ENCODE measurements at regions not wholly inside any gene's neighbourhood (a gene's known extent, or its start where the extent isn't known, plus 50 kb on each side); places are given as distances from the start of the nearest gene placed in this dataset.

DNA sequence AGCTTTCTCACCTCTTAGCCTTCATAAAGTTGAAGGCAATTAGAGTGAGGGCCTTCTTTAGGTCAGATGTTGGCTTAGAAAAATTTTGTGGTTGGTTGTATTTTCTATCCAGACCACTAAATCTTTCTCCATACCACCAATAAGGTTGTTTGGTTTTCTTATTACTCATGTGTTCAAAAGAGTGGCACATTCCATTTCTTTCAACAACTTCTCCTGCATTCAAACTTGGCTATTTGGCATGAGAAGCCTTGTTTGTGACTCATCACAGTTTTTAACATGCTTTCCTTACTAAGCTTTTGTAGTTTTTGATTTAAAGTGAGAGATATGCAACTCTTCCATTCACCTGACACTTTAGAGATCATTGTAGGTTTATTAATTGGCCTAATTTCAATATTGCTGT, 949.6 kb downstream of the TBC1D32 start:
- H3K4me1 ChIP-seq (replicated peaks in 1 of 4; ENCODE audit: control insufficient read depth in 3 of 4, insufficient read depth in 4 of 4, low read length in 3 of 4) = no peaks in the 10 kb centered on the region
- H3K36me3 ChIP-seq (ENCODE audit: control insufficient read depth in 2 of 4, insufficient read depth in 4 of 4, low read length in 3 of 4) = no peaks in the 10 kb centered on the region
- FAIRE-seq (no peak), DNase-seq (ENCODE audit: low read depth in 1 of 2, low spot score in 2 of 2) (no peak)
- H2BK20ac ChIP-seq (ENCODE audit: low read length) = no peak overlapping the region
- no peak overlapping the region for H3K23ac ChIP-seq (ENCODE audit: insufficient read length)
- H2AFZ ChIP-seq (ENCODE audit: low read length) = no peak overlapping the region
- H4K8ac ChIP-seq (ENCODE audit: extremely low read depth, insufficient read depth, low read length) = no peak overlapping the region
- TF ChIP-seq PHF8 (conservative IDR thresholded peaks at IDR 0.05; ENCODE audit: low read depth, low read length) (no peak), SRF (IDR thresholded peaks at IDR 0.05; ENCODE audit: low read depth, low read length) (no peak), RAD21 (IDR thresholded peaks at IDR 0.05 in 1 of 2, conservative IDR thresholded peaks at IDR 0.05 in 1 of 2; ENCODE audit: low read depth in 2 of 2, low read length in 2 of 2) (no peak), RBBP5 (IDR thresholded peaks at IDR 0.05; ENCODE audit: borderline replicate concordance, low read depth, low read length) (no peak), SIX5 (IDR thresholded peaks at IDR 0.05; ENCODE audit: low read depth, low read length) (no peak), HDAC6 (IDR thresholded peaks at IDR 0.05; ENCODE audit: low read depth, low read length) (no peak), SAP30 (IDR thresholded peaks at IDR 0.05; ENCODE audit: insufficient read depth, insufficient replicate concordance, low read length) (no peak)
- no peak overlapping the region for H4K91ac ChIP-seq (replicated peaks; ENCODE audit: insufficient read length, low read length)
- no peak overlapping the region for H4K5ac ChIP-seq (ENCODE audit: insufficient read length, low read depth, low read length)
- H2BK120ac ChIP-seq (replicated peaks; ENCODE audit: low read depth, low read length) = no peak overlapping the region
- no peak overlapping the region for H3K27ac ChIP-seq (ENCODE audit: low read depth, low read length)
- no peaks in the 10 kb centered on the region for H3K27me3 ChIP-seq (replicated peaks in 1 of 4; ENCODE audit: control insufficient read depth in 3 of 4, extremely low read depth in 1 of 4, insufficient read depth in 3 of 4, low read length in 3 of 4)
- H3K79me2 ChIP-seq (ENCODE audit: control insufficient read depth in 1 of 2, insufficient read depth in 2 of 2, low read length in 2 of 2) = no peaks in the 10 kb centered on the region
- H2BK5ac ChIP-seq (ENCODE audit: low read depth, low read length) = no peak overlapping the region
- no peak overlapping the region for H3K4me2 ChIP-seq (ENCODE audit: insufficient read depth in 1 of 2, low read depth in 2 of 2, low read length in 2 of 2)
- H4K20me1 ChIP-seq (replicated peaks in 1 of 2; ENCODE audit: control insufficient read depth in 1 of 2, insufficient read depth in 2 of 2, low read length in 2 of 2) = no peaks in the 10 kb centered on the region
- H2AK5ac ChIP-seq (ENCODE audit: low read depth, low read length) = no peak overlapping the region
- H3K4ac ChIP-seq (replicated peaks; ENCODE audit: insufficient read length, low read depth, low read length) = no peak overlapping the region
- H3K79me1 ChIP-seq (ENCODE audit: low read depth, low read length) = no peaks in the 10 kb centered on the region
- no peak overlapping the region for H2BK15ac ChIP-seq (ENCODE audit: low read length)
- H3K9ac ChIP-seq (replicated peaks in 1 of 4; ENCODE audit: extremely low read depth in 1 of 4, low read depth in 3 of 4, low read length in 3 of 4) = no peak overlapping the region
- no peak overlapping the region for H2BK12ac ChIP-seq (ENCODE audit: low read depth, low read length)
- no peaks in the 10 kb centered on the region for H3K23me2 ChIP-seq (ENCODE audit: low read depth, low read length)
- no peaks in the 10 kb centered on the region for H3K9me3 ChIP-seq (ENCODE audit: insufficient read depth in 2 of 2, low read depth in 1 of 2, low read length in 1 of 2)
- ChIA-PET POLR2A (ENCODE audit: partially characterized antibody) (no interaction called here), CTCF (ENCODE audit: partially characterized antibody) (interaction anchor here (0.7 to 1.3 kb wide), 5 partner anchors 53 to 833 kb away, joined by 3 to 4 read pairs (median 3); no protein-coding TSS in a partner anchor)
- H3K56ac ChIP-seq (replicated peaks; ENCODE audit: insufficient read length, low read depth, low read length) = no peak overlapping the region
- H3K4me3 ChIP-seq (ENCODE audit: extremely low read depth in 1 of 4, insufficient read depth in 2 of 4, low read depth in 3 of 4, low read length in 4 of 4) = no peak overlapping the region
- H3K14ac ChIP-seq (ENCODE audit: insufficient read length) = no peak overlapping the region
- no peak overlapping the region for H3K18ac ChIP-seq (ENCODE audit: extremely low read depth, low read length)
